GM12878 (cell line): ENCODE measurements at regions not wholly inside any gene's neighbourhood (a gene's known extent, or its start where the extent isn't known, plus 50 kb on each side); places are given as distances from the start of the nearest gene placed in this dataset.

ENCODE experiments used
- BCL3 ChIP-seq: IDR thresholded peaks from 2 replicates; pipeline ENCODE4 v1.6.1; 2011; ENCODE audit warnings: borderline replicate concordance, low read depth, mild to moderate bottlenecking, moderate library complexity, low read length; ENCODE audit not compliant: insufficient read depth, poor library complexity, severe bottlenecking
- CEBPB ChIP-seq, 2 experiments: fragments of 150-350 bp in 1 of 2; IDR thresholded peaks; 2 replicates each; pipeline ENCODE4 v1.6.1; 2012 to 2014; ENCODE audit warnings: low read depth in 2 of 2, low read length in 2 of 2, borderline replicate concordance in 1 of 2, inconsistent platforms in 1 of 2
- CREB1 ChIP-seq: IDR thresholded peaks from 2 replicates; pipeline ENCODE4 v1.6.1; 2012; ENCODE audit warnings: low read depth, mild to moderate bottlenecking, inconsistent platforms
- CTCF ChIP-seq, 3 experiments: IDR thresholded peaks in 2 of 3; conservative IDR thresholded peaks in 1 of 3; 2 replicates each; pipeline ENCODE4 v1.5.1; 2011; ENCODE audit warnings: low read depth in 3 of 3, low read length in 3 of 3, mild to moderate bottlenecking in 3 of 3, control low read depth in 2 of 3, moderate library complexity in 2 of 3, inconsistent platforms in 1 of 3, mixed read lengths in 1 of 3; ENCODE audit not compliant: control insufficient read depth in 2 of 3, insufficient read depth in 1 of 3; ENCODE audit errors: extremely low read depth in 1 of 3
- EED ChIP-seq: sonication (generic); IDR thresholded peaks from 2 replicates; pipeline ENCODE4 v1.6.1; 2016; ENCODE audit warnings: antibody characterized with exemption, low read depth
- EZH2 ChIP-seq: IDR thresholded peaks from 2 replicates; pipeline ENCODE4 v1.6.1; 2012; ENCODE audit warnings: low read depth, mild to moderate bottlenecking, control low read depth, inconsistent platforms, low read length, borderline replicate concordance; ENCODE audit not compliant: control insufficient read depth
- MAX ChIP-seq: IDR thresholded peaks from 2 replicates; pipeline ENCODE4 v1.6.1; 2012; ENCODE audit warnings: low read depth, low read length, improper control_type of control experiment
- NFIC ChIP-seq: IDR thresholded peaks from 2 replicates; pipeline ENCODE4 v1.6.1; 2012; ENCODE audit warnings: low read depth, mild to moderate bottlenecking, inconsistent platforms, low read length, moderate library complexity
- NRF1 ChIP-seq: conservative IDR thresholded peaks from 2 replicates; pipeline ENCODE4 v1.6.1; 2011; ENCODE audit warnings: mild to moderate bottlenecking, low read depth, low read length, improper control_type of control experiment
- PBX3 ChIP-seq: IDR thresholded peaks from 2 replicates; pipeline ENCODE4 v1.6.1; 2011; ENCODE audit warnings: mild to moderate bottlenecking, low read depth, low read length, moderate library complexity; ENCODE audit not compliant: insufficient replicate concordance
- POLR2A ChIP-seq: IDR thresholded peaks from 2 replicates; pipeline ENCODE4 v1.6.1; 2011; ENCODE audit warnings: low read depth, mild to moderate bottlenecking, low read length
- SUZ12 ChIP-seq: fragments of 200-600 bp; sonication (generic); IDR thresholded peaks from one replicate; pipeline ENCODE4 v1.6.1; 2018; ENCODE audit warnings: antibody characterized with exemption, mild to moderate bottlenecking; ENCODE audit not compliant: unreplicated experiment
- USF1 ChIP-seq: IDR thresholded peaks from 2 replicates; pipeline ENCODE4 v1.6.1; 2011; ENCODE audit warnings: borderline replicate concordance, low read depth, mild to moderate bottlenecking, moderate library complexity, mixed read lengths, low read length; ENCODE audit not compliant: insufficient read depth; ENCODE audit errors: extremely low read length

GRCh38 chr1:169043823-169044222 is 62.7 kb upstream of the ATP1B1 start:
- TF ChIP-seq BCL3 (no peak), EED (no peak), EZH2 (no peak), USF1 (no peak), CREB1 (no peak), MAX (no peak), CTCF (IDR thresholded peaks at IDR 0.05 in 2 of 3, conservative IDR thresholded peaks at IDR 0.05 in 1 of 3; ENCODE audit: control insufficient read depth in 2 of 3, extremely low read depth in 1 of 3, insufficient read depth in 1 of 3, low read depth in 3 of 3, low read length in 3 of 3) (no peak), PBX3 (no peak), NRF1 (no peak), POLR2A (no peak), CEBPB (IDR thresholded peaks at IDR 0.05; ENCODE audit: borderline replicate concordance in 1 of 2, low read depth in 2 of 2, low read length in 2 of 2) (no peak), SUZ12 (no peak), NFIC (no peak)
